ENCODE measurements at regions not wholly inside any gene's neighbourhood (a gene's known extent, or its start where the extent isn't known, plus 50 kb on each side); places are given as distances from the start of the nearest gene placed in this dataset.

DNA sequence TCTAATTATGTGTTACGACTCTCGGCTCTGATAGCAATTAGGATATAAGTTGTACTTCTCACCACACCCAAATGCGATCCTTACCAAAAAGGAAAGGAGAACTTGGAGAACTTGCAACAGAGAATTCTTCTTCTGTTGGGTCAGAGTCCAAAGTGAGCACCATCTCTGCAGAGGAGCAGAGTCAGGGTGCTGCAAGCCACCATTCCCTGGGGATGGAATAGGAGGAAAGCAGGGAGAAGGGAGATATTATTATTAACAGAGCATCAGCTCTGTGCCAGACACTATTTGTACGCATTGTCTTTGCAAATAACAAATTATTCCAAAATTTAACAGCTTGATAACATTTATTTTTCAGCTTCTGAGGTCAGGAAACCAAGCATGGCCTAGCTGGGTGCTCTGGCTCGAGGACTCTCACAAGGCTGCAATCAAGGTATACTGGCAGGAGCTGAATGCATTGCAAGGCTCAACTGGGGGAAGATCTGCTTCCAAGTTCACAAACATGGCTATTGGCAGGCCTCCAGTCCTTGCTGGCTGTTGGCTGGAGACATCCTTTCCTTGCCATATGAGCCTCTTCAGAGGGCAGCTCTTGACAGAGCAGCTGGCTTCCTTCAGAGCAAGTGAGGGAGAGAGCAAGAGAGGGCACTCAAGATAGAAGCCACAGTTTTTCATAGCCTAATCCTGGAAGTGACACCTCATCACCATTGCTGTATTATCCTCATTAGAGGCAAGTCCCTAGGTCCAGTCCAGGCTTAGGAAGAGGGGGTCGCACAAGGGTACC is 296.2 kb upstream of the CDH5 start:
- TF ChIP-seq, protein P1, sequence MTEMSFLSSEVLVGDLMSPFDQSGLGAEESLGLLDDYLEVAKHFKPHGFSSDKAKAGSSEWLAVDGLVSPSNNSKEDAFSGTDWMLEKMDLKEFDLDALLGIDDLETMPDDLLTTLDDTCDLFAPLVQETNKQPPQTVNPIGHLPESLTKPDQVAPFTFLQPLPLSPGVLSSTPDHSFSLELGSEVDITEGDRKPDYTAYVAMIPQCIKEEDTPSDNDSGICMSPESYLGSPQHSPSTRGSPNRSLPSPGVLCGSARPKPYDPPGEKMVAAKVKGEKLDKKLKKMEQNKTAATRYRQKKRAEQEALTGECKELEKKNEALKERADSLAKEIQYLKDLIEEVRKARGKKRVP (CRISPR knock-in tag; IDR thresholded peaks at IDR 0.05) = no peak
- TF ChIP-seq RAD21 (CRISPR knock-in tag; IDR thresholded peaks at IDR 0.05) = no peak
